ENCODE measurements at regions not wholly inside any gene's neighbourhood (a gene's known extent, or its start where the extent isn't known, plus 50 kb on each side); places are given as distances from the start of the nearest gene placed in this dataset.
"Not testable (repeated sequence)": the region's sequence is repeated elsewhere in the genome, so short reads cannot be mapped to it uniquely, and the experiment has no call there.

DNA sequence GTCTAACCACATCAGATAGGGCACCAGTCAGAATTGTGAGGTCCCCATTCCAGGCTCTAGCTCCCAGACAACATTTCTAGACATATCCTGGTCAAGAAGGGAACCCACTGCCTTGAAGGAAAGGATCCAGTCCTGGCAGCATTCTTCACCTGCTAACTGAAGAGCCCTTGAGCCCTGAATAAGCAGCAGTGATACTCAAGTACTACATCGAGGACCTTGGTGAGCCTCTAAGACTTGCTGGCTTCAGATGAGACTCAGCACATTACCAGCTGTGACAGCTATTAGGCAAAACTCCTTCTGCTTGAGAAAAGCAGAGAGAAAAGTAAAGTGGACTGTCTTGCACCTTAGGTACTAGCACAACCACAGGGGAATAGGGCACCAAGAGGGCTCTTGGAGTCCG, 205.8 kb upstream of the F9 start:
- no peak overlapping the region for H3K4me3 ChIP-seq (ENCODE audit: low read depth, low read length)
- TF ChIP-seq, protein P1, sequence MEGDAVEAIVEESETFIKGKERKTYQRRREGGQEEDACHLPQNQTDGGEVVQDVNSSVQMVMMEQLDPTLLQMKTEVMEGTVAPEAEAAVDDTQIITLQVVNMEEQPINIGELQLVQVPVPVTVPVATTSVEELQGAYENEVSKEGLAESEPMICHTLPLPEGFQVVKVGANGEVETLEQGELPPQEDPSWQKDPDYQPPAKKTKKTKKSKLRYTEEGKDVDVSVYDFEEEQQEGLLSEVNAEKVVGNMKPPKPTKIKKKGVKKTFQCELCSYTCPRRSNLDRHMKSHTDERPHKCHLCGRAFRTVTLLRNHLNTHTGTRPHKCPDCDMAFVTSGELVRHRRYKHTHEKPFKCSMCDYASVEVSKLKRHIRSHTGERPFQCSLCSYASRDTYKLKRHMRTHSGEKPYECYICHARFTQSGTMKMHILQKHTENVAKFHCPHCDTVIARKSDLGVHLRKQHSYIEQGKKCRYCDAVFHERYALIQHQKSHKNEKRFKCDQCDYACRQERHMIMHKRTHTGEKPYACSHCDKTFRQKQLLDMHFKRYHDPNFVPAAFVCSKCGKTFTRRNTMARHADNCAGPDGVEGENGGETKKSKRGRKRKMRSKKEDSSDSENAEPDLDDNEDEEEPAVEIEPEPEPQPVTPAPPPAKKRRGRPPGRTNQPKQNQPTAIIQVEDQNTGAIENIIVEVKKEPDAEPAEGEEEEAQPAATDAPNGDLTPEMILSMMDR (IDR thresholded peaks at IDR 0.05; ENCODE audit: control insufficient read depth, extremely low read depth, insufficient read depth), result no peak
- no peak for DNase-seq (ENCODE audit: low read depth)

DNA sequence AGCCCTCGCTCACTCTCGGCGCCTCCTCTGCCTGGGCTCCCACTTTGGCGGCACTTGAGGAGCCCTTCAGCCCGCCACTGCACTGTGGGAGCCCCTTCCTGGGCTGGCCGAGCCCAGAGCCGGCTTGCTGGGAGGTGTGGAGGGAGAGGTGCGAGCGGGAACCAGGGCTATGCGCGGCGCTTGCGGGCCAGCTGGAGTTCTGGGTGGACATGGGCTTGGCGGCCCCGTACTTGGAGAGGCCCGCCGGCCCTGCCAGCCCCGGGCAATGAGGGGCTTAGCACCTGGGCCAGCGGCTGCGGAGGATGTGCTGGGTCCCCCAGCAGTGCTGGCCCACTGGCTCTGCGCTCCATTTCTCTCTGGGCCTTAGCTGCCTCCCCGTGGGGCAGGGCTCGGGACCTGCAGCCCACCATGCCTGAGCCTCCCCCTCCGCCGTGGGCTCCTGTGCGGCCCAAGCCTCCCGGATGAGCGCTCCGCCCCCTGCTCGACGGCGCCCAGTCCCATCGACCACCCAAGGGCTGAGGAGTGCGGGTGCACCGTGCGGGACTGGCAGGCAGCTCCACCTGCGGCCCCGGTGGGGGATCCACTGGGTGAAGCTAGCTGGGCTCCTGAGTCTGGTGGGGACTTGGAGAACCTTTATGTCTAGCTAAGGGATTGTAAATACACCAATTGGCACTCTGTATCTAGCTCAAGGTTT, 209.7 kb upstream of the F9 start:
- DNase-seq (ENCODE audit: low read depth); H3K4me3 ChIP-seq (ENCODE audit: low read depth, low read length): not testable (repeated sequence)

DNA sequence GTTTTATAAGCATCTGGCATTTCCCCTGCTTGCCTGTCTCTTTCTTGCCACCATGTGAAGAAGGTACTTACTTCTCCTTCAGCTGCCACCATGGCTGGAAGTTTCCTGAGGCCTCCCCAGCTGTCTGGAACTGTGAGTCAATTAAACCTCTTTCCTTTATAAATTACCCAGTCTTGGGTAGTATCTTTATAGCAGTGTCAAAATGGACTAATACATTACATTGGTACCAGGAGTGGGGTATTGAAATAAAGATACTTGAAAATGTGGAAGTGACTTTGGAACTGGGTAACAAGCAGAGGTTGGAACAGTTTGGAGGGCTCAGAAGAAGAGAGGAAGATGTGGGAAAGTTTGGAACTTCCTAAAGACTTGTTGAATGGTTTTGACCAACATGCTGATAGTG, 223.9 kb upstream of the F9 start:
- not testable (repeated sequence) for H3K4me3 ChIP-seq (ENCODE audit: low read depth, low read length); DNase-seq (ENCODE audit: low read depth)

DNA sequence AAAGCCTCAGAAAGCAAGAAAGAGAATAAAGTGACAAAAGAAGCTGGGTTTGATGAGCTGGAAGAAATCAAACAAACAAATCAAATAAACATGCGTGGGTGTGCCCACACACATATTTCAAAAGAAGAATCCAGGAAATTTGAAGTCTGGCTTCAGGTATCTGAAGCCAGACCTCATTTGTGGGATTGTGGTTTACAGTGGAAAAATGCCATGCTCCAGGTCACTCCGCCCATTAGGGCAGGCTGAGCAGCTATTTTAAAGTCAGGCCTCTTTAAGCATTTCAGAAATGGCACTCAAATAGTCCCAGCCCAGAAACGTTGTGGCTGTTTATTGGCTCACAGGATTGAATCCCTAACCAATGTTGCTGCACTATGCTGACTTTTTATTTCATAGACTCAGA, 226.1 kb upstream of the F9 start:
- H3K4me3 ChIP-seq (ENCODE audit: low read depth, low read length), result no peak overlapping the region
- TF ChIP-seq, protein P1 (IDR thresholded peaks at IDR 0.05; ENCODE audit: control insufficient read depth, extremely low read depth, insufficient read depth), result no peak
- no peak for DNase-seq (ENCODE audit: low read depth)

DNA sequence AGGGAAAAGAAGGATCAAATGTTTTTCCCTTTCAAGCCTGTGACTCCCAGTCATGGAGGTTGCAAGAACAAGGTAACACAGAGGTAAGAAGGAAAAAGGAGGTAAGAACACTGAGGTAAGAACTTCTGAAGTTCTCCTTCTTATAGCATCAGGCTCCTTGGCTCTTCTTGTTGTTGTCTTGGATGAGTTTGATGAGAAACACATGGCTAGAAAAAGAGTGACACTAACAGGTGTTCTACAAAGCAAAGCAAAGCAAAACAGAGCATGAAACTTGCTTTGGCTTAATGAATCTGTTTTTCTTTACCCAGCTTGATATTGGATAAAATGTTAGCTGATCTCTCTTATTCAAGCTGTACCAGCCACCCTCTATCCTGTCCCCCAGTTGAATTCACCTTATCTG, 231.2 kb upstream of the F9 start:
- TF ChIP-seq, protein P1 (IDR thresholded peaks at IDR 0.05; ENCODE audit: control insufficient read depth, extremely low read depth, insufficient read depth), result no peak
- H3K4me3 ChIP-seq (ENCODE audit: low read depth, low read length), result no peak overlapping the region
- DNase-seq (ENCODE audit: low read depth), result no peak

DNA sequence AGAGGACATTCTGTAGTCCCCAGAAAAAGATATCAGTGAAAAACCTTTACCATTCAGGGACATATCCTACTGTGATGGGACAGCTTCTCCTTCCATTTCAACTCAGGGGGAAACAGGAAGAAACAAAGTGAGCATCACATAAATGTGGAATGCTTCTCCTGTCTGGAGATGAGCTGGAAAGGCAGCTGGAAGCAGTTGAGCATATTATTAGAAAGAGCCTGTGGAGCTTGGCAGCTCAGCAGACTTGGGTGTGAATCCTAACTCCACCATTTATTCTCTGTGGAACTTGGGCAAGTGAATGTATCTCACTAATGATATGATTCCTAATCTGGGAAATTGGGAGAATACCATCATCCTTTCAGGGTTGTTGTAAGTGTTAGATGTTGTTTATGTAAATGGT, 232.1 kb upstream of the F9 start:
- TF ChIP-seq, protein P1 (IDR thresholded peaks at IDR 0.05; ENCODE audit: control insufficient read depth, extremely low read depth, insufficient read depth), result no peak
- H3K4me3 ChIP-seq (ENCODE audit: low read depth, low read length), result no peak overlapping the region
- DNase-seq (ENCODE audit: low read depth), result no peak

DNA sequence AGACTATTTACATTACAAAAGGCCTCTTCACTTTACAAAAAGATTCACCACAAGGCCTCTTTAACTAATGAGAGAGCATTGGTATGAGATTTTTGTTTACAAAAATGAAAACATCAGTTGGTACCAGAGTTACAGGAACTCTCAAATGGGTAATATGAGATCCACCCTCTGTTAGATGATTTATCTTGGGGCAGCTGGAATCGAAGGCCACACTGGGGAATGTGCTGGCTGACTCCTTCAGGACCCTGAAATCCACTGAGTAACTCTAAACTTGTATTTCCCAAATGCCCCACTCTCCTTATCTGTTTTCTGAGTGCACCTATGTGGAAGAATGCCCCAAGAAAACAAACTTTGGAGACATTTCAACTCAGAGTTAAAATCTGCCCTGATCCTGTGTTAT, 232.9 kb upstream of the F9 start:
- H3K4me3 ChIP-seq (ENCODE audit: low read depth, low read length), result no peak overlapping the region
- DNase-seq (ENCODE audit: low read depth), result no peak
- TF ChIP-seq, protein P1 (IDR thresholded peaks at IDR 0.05; ENCODE audit: control insufficient read depth, extremely low read depth, insufficient read depth), result no peak

DNA sequence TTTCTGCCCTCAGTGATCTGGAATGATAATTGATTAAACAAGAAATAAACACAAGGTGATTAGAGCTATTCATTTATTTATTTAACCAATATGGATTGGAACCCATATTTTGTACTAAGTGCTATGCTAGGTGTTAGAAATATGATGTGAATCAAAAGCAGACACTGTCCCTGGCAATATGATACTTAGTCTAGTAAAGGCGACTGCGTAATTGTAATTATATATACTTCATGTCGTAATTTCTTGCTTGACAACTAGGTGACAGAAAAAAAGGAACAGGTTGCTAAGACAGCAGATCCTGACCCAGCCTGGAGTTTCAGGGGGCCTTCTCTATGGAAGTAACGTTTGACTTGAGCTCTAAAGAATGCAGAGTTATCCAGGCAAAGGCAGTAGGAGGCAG, 236.5 kb upstream of the F9 start:
- no peak for DNase-seq (ENCODE audit: low read depth)
- no peak overlapping the region for H3K4me3 ChIP-seq (ENCODE audit: low read depth, low read length)
- TF ChIP-seq, protein P1 (IDR thresholded peaks at IDR 0.05; ENCODE audit: control insufficient read depth, extremely low read depth, insufficient read depth), result no peak

Data from LNCaP clone FGC (cell line).